SJSA1 (cell line): ENCODE measurements at regions not wholly inside any gene's neighbourhood (a gene's known extent, or its start where the extent isn't known, plus 50 kb on each side); places are given as distances from the start of the nearest gene placed in this dataset.

Source experiments
- DNase-seq, 2 experiments: peaks; one replicate each; pipeline ENCODE4 v3.0.0-alpha.2; 2015 to 2020; ENCODE audit warnings: low spot score in 2 of 2, low read depth in 1 of 2
- H3K27ac ChIP-seq: fragments of 250-450 bp; sonication (Bioruptor Pico); 2 replicates; pipeline ENCODE4 v1.5.1; 2020; ENCODE audit warnings: mild to moderate bottlenecking, moderate library complexity
- H3K27me3 ChIP-seq: fragments of 250-450 bp; sonication (Bioruptor Pico); replicated peaks from 2 replicates; pipeline ENCODE4 v1.5.1; 2020; ENCODE audit warnings: mild to moderate bottlenecking, moderate library complexity
- H3K36me3 ChIP-seq: fragments of 250-450 bp; sonication (Bioruptor Pico); 2 replicates; pipeline ENCODE4 v1.5.1; 2020; ENCODE audit warnings: mild to moderate bottlenecking
- H3K4me1 ChIP-seq: fragments of 250-450 bp; sonication (Bioruptor Pico); replicated peaks from 2 replicates; pipeline ENCODE4 v1.6.1; 2021; ENCODE audit warnings: mild to moderate bottlenecking
- H3K4me3 ChIP-seq: fragments of 250-450 bp; sonication (Bioruptor Pico); 2 replicates; pipeline ENCODE4 v1.5.1; 2020; ENCODE audit warnings: mild to moderate bottlenecking
- H3K9me3 ChIP-seq: fragments of 250-450 bp; sonication (Bioruptor Pico); replicated peaks from 2 replicates; pipeline ENCODE4 v1.5.1; 2020; ENCODE audit warnings: mild to moderate bottlenecking

DNA sequence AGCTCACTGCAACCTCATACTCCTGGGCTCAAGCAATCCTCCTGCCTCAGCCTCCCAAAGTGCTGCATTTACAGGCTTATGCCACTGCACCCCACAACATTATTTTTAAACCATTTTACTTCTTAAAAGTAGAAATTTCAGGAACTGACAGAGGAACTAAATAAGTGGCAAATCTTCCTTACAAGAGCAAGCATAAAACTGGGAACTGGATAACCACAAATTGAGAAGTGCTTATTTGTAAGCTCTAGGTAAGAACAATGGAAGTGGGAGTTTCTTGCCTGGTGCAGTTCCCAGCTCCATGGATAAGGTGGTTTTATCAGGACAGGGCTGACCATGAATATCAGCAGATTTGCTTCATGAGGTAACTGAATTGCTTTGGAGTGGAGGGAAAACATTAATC lies 655.2 kb downstream of the DIPK2A start:
- Histone ChIP-seq H3K4me1 (no peaks in the 10 kb centered on the region), H3K27ac (no peak overlapping the region), H3K4me3 (no peak overlapping the region), H3K9me3 (no peaks in the 10 kb centered on the region), H3K27me3 (no peaks in the 10 kb centered on the region), H3K36me3 (no peaks in the 10 kb centered on the region)
- DNase-seq = no peak

DNA sequence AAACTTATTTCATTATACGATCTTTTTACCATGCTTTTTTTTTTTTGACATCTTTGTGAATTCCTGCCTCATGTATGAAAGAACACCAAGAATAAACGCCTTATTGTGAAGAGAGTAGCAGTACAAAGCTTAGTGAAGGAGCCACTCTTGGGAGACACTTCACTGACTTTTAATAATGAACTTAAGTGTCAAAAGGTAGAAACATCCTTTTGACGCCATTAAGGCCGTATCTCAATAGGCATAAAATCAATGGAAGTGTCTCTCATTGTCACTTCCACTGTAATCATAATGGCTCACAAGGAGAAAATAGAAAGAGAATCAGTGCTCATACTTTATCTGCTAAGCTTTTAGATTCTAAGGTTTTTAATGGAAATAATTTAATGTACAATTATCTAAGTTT lies 657.8 kb downstream of the DIPK2A start:
- no peaks in the 10 kb centered on the region for H3K4me1 ChIP-seq
- H3K4me3 ChIP-seq = no peak overlapping the region
- H3K27me3 ChIP-seq = no peaks in the 10 kb centered on the region
- DNase-seq = no peak
- H3K27ac ChIP-seq = no peak overlapping the region
- H3K9me3 ChIP-seq = no peaks in the 10 kb centered on the region
- no peaks in the 10 kb centered on the region for H3K36me3 ChIP-seq

DNA sequence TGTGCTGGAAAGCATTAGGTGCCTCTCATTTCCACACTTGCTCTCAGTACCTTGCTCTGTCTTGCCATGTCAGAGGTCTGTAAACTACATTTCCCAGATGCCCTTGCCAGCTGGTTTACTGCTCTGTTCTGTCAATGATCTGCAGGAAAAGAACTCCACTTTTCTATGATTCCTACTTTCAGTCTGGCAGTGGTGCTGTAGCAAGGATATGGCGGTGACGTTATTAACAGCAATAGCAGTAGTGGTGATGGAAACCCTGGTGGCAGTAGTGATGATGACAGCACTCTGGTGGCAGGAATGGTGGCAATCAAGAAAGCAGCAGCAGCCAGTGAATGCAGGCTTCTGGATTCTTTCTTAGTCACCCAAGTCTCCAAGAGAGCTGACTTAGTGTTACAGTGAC lies 665.2 kb downstream of the DIPK2A start:
- Histone ChIP-seq H3K4me1 (no peaks in the 10 kb centered on the region), H3K9me3 (no peaks in the 10 kb centered on the region), H3K36me3 (no peaks in the 10 kb centered on the region), H3K4me3 (no peak overlapping the region), H3K27ac (no peak overlapping the region), H3K27me3 (no peaks in the 10 kb centered on the region)
- DNase-seq = no peak

DNA sequence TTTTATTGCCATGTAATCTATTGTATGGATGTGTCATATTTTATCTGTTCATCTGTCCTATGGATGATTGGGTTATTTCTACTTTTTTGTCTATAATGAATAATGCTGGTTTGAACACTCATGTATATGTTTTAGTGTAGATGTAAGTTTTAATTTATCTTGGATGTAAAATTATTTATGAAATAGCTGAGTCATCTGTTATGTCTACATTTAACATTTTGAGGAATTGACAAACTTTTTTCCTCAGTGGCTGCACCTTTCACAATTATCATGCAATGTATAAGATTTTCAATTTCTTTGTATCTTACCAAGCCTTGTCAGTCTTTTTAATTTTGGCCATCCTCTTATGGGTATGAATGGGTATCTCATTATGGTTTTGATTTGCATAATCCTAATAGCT lies 666.4 kb downstream of the DIPK2A start:
- H3K27ac ChIP-seq = no peak overlapping the region
- H3K9me3 ChIP-seq = no peaks in the 10 kb centered on the region
- no peak for DNase-seq
- no peaks in the 10 kb centered on the region for H3K4me1 ChIP-seq
- no peaks in the 10 kb centered on the region for H3K27me3 ChIP-seq
- H3K36me3 ChIP-seq = no peaks in the 10 kb centered on the region
- no peak overlapping the region for H3K4me3 ChIP-seq

DNA sequence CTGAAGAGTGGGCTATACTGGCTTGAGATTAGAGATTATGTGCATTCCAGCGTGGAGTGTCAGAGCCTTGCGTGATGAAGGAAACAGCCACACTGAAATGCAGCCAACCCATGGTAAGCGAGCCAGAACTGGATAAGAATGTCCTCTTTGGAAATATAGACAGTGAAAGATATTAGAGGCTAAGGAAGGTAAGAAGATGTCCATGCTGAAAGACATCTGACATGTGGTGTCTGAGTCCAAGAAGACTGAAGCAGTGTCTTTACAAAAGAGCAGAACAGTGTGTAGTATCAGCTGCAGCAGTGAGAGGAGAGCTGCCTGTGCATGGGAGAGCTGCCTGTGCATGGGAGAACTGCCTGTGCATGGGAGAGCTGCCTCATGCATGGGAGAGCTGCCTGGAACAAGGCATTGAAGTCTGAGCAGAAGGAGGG lies 672.2 kb downstream of the DIPK2A start:
- no peak overlapping the region for H3K27ac ChIP-seq
- no peaks in the 10 kb centered on the region for H3K36me3 ChIP-seq
- H3K4me1 ChIP-seq = no peaks in the 10 kb centered on the region
- H3K9me3 ChIP-seq = no peaks in the 10 kb centered on the region
- DNase-seq = no peak
- H3K4me3 ChIP-seq = no peak overlapping the region
- H3K27me3 ChIP-seq = no peaks in the 10 kb centered on the region

DNA sequence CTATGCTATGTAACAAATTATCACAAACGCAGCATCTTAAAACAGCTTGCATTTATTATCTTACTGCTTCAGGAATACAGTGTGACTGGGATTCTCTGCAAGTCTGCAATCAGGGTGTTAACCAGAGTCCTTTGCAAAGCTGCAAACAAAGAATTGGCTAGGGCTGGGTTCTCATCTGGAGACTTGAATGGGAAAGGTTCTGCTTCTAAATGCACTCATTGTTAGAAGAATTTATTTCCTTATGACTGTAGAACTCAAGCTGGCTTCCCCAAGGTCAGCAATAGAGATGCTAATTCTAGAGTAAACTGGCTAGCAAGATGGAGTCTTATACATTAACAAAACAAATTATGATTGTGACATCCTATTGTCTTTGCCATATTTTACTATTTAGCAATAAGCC lies 673.7 kb downstream of the DIPK2A start:
- Histone ChIP-seq H3K9me3 (no peaks in the 10 kb centered on the region), H3K4me3 (no peak overlapping the region), H3K4me1 (no peaks in the 10 kb centered on the region), H3K27ac (no peak overlapping the region), H3K27me3 (no peaks in the 10 kb centered on the region), H3K36me3 (no peaks in the 10 kb centered on the region)
- DNase-seq = no peak

DNA sequence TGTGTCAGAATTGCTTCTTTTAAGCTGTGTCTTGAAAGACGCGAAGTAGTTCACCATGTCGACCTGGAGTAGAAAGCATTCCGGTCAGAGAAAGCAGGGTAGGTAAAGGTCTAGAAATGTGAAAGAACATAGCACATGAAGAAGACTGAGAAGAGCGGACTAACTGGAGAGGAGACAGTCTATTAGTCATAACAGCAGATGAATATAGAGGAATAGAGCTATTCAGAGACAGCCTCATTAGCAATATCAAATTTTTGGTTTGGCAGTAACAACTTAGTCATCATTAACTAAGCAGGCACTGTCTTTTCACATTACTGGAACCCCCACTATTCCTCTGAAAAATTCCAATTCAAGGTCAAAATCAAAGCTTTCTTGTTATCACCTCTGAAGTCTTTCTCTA lies 678.8 kb downstream of the DIPK2A start:
- Histone ChIP-seq H3K27ac (no peak overlapping the region), H3K4me3 (no peak overlapping the region), H3K9me3 (no peaks in the 10 kb centered on the region), H3K27me3 (no peaks in the 10 kb centered on the region), H3K4me1 (no peaks in the 10 kb centered on the region), H3K36me3 (no peaks in the 10 kb centered on the region)
- DNase-seq = no peak

DNA sequence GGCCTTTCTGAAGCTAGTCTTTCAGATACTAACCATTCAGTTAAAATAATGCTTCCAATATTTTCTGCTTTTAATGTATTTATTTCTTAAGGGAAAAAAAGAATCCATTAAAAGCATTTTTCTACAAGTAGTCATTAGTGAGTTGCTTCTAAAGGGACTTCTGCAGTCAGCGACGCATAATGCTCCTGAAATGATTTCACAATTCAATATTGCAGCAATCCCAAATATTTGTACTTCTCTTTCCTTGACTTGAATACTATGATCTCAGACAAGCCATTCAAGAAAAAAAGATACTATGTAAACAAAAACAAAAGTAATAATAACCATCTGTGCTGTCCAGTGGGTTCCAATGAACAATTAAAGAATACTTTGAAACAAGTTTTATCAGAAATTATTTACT lies 681.0 kb downstream of the DIPK2A start:
- H3K4me1 ChIP-seq = no peaks in the 10 kb centered on the region
- H3K4me3 ChIP-seq = no peak overlapping the region
- no peaks in the 10 kb centered on the region for H3K9me3 ChIP-seq
- no peak overlapping the region for H3K27ac ChIP-seq
- H3K36me3 ChIP-seq = no peaks in the 10 kb centered on the region
- H3K27me3 ChIP-seq = no peaks in the 10 kb centered on the region
- no peak for DNase-seq

DNA sequence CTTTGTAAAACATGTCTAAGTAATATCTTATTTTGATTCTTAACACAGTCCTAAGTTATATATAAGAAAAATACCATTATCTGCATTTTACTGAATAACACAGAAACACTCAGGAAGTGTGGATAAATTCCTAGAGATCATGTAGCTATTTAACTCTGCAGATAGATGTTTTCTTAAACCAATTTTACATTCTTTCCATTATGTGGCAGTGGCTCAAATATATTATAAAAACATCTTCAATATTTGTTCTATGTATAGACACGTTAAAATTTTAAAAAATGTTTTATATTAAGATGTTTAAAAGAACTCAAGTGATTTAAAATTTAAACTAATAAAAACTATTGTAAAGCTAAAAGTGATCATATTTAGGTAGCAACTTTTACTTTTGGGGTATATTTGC lies 683.8 kb downstream of the DIPK2A start:
- H3K27me3 ChIP-seq = no peaks in the 10 kb centered on the region
- no peak overlapping the region for H3K27ac ChIP-seq
- no peak overlapping the region for H3K4me3 ChIP-seq
- H3K36me3 ChIP-seq = no peaks in the 10 kb centered on the region
- no peaks in the 10 kb centered on the region for H3K9me3 ChIP-seq
- no peaks in the 10 kb centered on the region for H3K4me1 ChIP-seq
- DNase-seq = no peak

DNA sequence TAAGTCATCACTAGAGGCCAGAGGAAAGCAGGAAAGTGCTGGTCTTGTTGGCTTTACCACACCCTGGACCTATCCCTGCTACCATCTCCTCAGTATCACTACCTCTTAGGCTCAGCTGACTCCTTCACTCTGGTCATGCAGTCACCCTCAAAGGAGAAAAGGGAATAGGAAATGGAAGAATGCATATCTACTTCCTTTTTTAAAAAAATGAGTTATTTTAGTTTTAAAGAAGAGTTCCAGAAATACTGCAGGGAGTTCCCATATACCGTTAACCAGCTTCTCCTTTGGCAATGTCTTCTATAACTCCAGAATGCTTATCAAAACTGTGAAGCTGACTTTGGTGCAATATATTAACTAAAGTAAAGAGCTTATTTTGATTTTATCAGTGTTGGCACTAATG lies 688.6 kb downstream of the DIPK2A start:
- no peak for DNase-seq
- Histone ChIP-seq H3K4me3 (no peak overlapping the region), H3K27me3 (no peaks in the 10 kb centered on the region), H3K9me3 (no peaks in the 10 kb centered on the region), H3K4me1 (no peaks in the 10 kb centered on the region), H3K36me3 (no peaks in the 10 kb centered on the region), H3K27ac (no peak overlapping the region)

DNA sequence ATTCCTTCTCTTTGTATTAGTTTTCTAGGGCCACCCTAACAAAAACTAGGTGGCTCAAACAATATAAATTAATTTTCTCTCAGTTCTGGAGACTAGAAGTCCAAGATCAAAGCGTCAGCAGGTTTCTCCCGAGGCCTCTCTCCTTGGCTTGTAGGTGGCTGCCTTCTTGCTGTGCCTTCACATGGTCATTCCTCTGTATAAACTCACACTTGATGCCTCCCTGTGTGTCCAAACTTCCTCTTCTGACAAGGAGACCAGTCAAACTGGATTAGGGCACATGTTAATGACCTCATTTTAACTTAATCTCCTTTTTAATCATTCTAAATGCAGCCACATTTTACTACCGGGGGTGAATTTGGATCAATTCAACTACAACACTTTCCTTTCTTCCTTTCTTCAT lies 691.1 kb downstream of the DIPK2A start:
- Histone ChIP-seq H3K4me1 (no peaks in the 10 kb centered on the region), H3K9me3 (no peaks in the 10 kb centered on the region), H3K4me3 (no peak overlapping the region), H3K27ac (no peak overlapping the region), H3K36me3 (no peaks in the 10 kb centered on the region), H3K27me3 (no peaks in the 10 kb centered on the region)
- no peak for DNase-seq

DNA sequence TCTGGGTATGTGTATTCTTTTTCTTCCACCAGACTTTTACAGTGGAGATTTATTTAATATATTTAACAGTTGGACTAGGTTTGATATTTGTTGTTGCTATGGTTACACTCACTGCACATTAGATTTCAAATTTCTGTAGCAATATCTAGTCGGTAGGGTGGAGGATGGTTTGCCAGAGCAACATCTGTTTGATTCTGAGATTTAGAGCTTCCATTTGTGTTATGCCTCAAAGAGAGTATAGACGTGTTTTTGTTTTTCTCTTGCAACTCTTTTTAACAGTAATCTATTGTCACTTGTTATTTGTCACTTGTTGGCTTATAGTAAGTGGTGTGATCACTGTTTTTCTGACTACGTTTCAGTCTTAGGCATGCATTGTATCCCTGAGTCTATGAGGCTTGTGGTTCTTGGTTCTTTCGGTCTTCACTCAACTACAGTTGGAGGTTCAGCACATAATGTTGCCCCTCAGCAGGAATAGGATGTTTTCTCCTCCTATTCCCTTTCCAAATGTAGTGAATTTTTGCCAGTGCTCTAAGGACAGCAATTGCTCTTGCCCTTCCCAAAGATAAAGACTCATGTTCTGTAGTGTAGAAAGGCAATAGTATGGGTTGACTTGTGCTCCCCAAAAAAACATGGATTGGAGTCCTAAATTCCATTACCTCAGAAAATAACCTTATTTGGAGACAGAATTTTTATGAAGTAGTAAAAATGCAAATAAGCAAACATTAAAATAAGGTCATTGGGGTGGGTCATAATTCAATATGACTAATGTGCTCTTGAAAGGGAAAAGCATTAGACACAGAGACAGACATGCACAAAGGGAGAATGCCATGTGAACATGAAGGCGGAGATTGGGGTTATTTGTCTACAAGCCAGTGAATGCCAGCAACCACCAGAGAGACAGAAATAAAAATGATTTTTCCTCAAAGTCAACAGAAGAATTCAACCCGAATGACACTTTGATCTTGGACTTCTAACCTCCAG lies 692.1 kb downstream of the DIPK2A start:
- DNase-seq = no peak
- H3K9me3 ChIP-seq = no peaks in the 10 kb centered on the region
- no peak overlapping the region for H3K27ac ChIP-seq
- no peaks in the 10 kb centered on the region for H3K4me1 ChIP-seq
- H3K27me3 ChIP-seq = no peaks in the 10 kb centered on the region
- no peaks in the 10 kb centered on the region for H3K36me3 ChIP-seq
- H3K4me3 ChIP-seq = no peak overlapping the region

DNA sequence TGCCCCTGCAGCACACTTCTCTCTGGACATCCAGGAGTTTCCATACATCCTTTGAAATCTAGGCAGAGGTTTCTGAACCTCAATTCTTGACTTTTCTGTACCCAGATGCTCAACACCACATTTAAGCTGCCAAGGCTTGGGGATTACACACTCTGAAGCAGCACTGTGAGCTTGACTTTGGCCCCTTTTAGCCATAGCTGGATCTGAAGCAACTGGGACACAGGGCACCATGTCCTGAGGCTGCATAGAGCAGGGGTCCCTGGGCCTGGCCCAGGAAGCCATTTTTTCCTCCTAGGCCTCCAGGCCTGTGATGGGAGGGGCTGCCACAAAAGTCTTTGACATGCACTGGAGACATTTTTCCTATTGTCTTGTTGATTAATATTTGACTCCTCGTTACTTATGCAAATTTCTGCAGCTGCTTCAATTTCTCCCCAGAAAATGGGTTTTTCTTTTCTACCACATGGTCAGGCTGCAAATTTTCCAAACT lies 694.0 kb downstream of the DIPK2A start:
- no peak overlapping the region for H3K27ac ChIP-seq
- H3K4me3 ChIP-seq = no peak overlapping the region
- no peaks in the 10 kb centered on the region for H3K9me3 ChIP-seq
- no peak for DNase-seq
- no peaks in the 10 kb centered on the region for H3K27me3 ChIP-seq
- no peaks in the 10 kb centered on the region for H3K36me3 ChIP-seq
- no peaks in the 10 kb centered on the region for H3K4me1 ChIP-seq

DNA sequence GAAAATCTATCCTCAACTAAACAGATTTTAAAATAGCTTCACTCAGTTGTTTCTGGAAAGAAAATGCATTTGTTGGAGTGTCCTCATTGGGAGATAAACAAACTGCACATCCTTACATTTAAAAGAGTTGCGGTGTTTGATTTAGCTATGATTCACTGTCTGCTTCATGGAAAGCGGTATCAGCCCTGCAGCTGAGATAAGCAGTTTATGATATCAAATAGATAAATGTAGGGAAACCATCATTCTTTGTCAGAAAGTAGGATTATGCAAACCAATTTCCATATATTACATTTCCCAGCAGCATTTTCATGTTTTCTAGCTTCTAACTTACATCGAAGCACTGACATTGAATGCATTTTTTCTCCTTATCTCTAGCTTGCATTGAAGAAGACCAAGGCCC lies 698.9 kb downstream of the DIPK2A start:
- Histone ChIP-seq H3K36me3 (no peaks in the 10 kb centered on the region), H3K27ac (no peak overlapping the region), H3K4me3 (no peak overlapping the region), H3K4me1 (no peaks in the 10 kb centered on the region), H3K9me3 (no peaks in the 10 kb centered on the region), H3K27me3 (no peaks in the 10 kb centered on the region)
- no peak for DNase-seq

DNA sequence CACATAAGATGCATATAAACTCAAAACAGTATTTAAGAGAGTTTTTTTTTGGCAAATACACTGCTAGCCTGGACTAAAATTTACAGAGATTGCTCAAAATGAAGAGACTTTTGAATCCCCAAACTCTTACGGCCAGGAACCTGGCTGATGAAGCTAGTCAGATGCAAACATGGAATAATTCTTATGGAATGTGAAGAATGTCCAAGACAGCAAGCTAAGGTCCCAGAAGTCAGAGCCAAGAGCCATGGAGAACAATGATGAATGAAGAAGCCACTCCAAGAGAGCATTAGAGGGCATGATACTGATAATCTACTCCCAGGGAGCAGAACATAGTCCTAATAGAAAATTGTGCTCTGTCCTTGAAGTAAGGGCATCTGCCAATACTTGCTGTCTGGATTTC lies 705.5 kb downstream of the DIPK2A start:
- H3K4me1 ChIP-seq = no peaks in the 10 kb centered on the region
- H3K36me3 ChIP-seq = no peaks in the 10 kb centered on the region
- no peak overlapping the region for H3K27ac ChIP-seq
- H3K4me3 ChIP-seq = no peak overlapping the region
- no peaks in the 10 kb centered on the region for H3K9me3 ChIP-seq
- no peak for DNase-seq
- no peaks in the 10 kb centered on the region for H3K27me3 ChIP-seq
